SU-DHL-6 (cell line): ENCODE measurements at regions not wholly inside any gene's neighbourhood (a gene's known extent, or its start where the extent isn't known, plus 50 kb on each side); places are given as distances from the start of the nearest gene placed in this dataset.

Experiments
- CTCF ChIP-seq: fragments of 200-600 bp; sonication (generic); IDR thresholded peaks from one replicate; pipeline ENCODE4 v1.5.1; 2017; ENCODE audit warnings: antibody characterized with exemption, mild to moderate bottlenecking, low read length, moderate library complexity; ENCODE audit not compliant: insufficient read depth, poor library complexity, severe bottlenecking
- EZH2phosphoT487 ChIP-seq: fragments of 200-600 bp; sonication (generic), shearing (Covaris generic); conservative IDR thresholded peaks from 2 replicates; pipeline ENCODE4 v1.6.1; 2018; ENCODE audit warnings: mild to moderate bottlenecking, antibody characterized with exemption, low read length, moderate library complexity, mixed read lengths

GRCh38 chr15:66865622-66866611, 163.9 kb downstream of the SMAD6 start:
- TF ChIP-seq CTCF (no peak), EZH2phosphoT487 (no peak)
